GM12892 (cell line): ENCODE measurements at regions not wholly inside any gene's neighbourhood (a gene's known extent, or its start where the extent isn't known, plus 50 kb on each side); places are given as distances from the start of the nearest gene placed in this dataset.

Source experiments
- POLR2A ChIP-seq: IDR thresholded peaks from 2 replicates; pipeline ENCODE4 v1.6.1; 2011; ENCODE audit warnings: low read depth, low read length, control low read depth
- POLR2AphosphoS5 ChIP-seq: IDR thresholded peaks from 2 replicates; pipeline ENCODE4 v1.6.1; 2011; ENCODE audit warnings: low read depth, low read length, control low read depth
- TAF1 ChIP-seq: IDR thresholded peaks from 2 replicates; pipeline ENCODE4 v1.6.1; 2011; ENCODE audit warnings: low read depth, mild to moderate bottlenecking, control low read depth, low read length, borderline replicate concordance

GRCh38 chr11:34730544-34731295 is 109.8 kb downstream of the EHF start:
- TF ChIP-seq TAF1 = no peak
- TF ChIP-seq POLR2A = no peak
- TF ChIP-seq POLR2AphosphoS5 = no peak
